Kidney (tissue), 13 donors: ENCODE measurements at regions not wholly inside any gene's neighbourhood (a gene's known extent, or its start where the extent isn't known, plus 50 kb on each side); places are given as distances from the start of the nearest gene placed in this dataset.
"Not testable (repeated sequence)": the region's sequence is repeated elsewhere in the genome, so short reads cannot be mapped to it uniquely, and the experiment has no call there.

Source experiments
- DNase-seq, 5 donors: peaks; one replicate each; pipeline ENCODE4 v3.0.0-alpha.2; 2013 to 2020
- FAIRE-seq: peaks from 2 replicates; lab custom pipeline; 2012; peaks lifted over from hg19 to GRCh38; lab: Jason Lieb, UNC
- H3K27ac ChIP-seq, 2 donors: one replicate each; pipeline ENCODE4 v1.7.0; 2013; ENCODE audit warnings: low read depth in 2 of 2, low read length in 2 of 2, inconsistent platforms in 1 of 2
- H3K27me3 ChIP-seq: one replicate; pipeline ENCODE4 v1.7.1; 2013; ENCODE audit warnings: low read length, inconsistent platforms; ENCODE audit not compliant: control insufficient read depth, insufficient read depth
- H3K36me3 ChIP-seq, 3 donors: one replicate each; pipeline versions ENCODE4 v1.7.0 to v1.7.1; 2013; ENCODE audit warnings: low read length in 3 of 3, control low read depth in 1 of 3, inconsistent platforms in 1 of 3; ENCODE audit not compliant: insufficient read depth in 3 of 3, control insufficient read depth in 2 of 3
- H3K4me1 ChIP-seq, 3 donors: one replicate each; pipeline versions ENCODE4 v1.7.0 to v1.7.1; 2013; ENCODE audit warnings: low read length in 3 of 3, inconsistent platforms in 1 of 3, low read depth in 1 of 3; ENCODE audit not compliant: control insufficient read depth in 2 of 3, insufficient read depth in 2 of 3
- H3K4me3 ChIP-seq, 3 donors: one replicate each; pipeline versions ENCODE4 v1.7.0 to v1.8.1; 2013; ENCODE audit warnings: low read length in 3 of 3, control low read depth in 1 of 3, inconsistent platforms in 1 of 3
- H3K9ac ChIP-seq, 3 donors: one replicate each; pipeline versions ENCODE4 v1.7.0 to v1.7.1; 2013; ENCODE audit warnings: low read length in 3 of 3, control low read depth in 1 of 3, inconsistent platforms in 1 of 3
- H3K9me3 ChIP-seq, 3 donors: one replicate each; pipeline versions ENCODE4 v1.7.0 to v1.7.1; 2013; ENCODE audit warnings: low read length in 3 of 3, control low read depth in 1 of 3, inconsistent platforms in 1 of 3; ENCODE audit not compliant: control insufficient read depth in 2 of 3, insufficient read depth in 1 of 3
- intact Hi-C: fragments of 100-400 bp; cut with DNase I; formaldehyde crosslinking; loops from one replicate; pipeline ENCODE4 v1.11.1; 2022
- TF ChIP-seq, protein P1 (sequence below): IDR thresholded peaks from 3 replicates; pipeline ENCODE4 v1.5.1; 2012; ENCODE audit warnings: mild to moderate bottlenecking, moderate library complexity, borderline replicate concordance; ENCODE audit not compliant: insufficient read depth; ENCODE audit errors: extremely low read depth
- donor health status: control.
- donor health status: control.
- donor health status: control.
- donor health status: control.
- donor health status: control.
- donor health status: DM: yes; HTN: yes; CAD: no.
- donor health status: Normal renal cell carcinoma (clear cell type).

DNA sequence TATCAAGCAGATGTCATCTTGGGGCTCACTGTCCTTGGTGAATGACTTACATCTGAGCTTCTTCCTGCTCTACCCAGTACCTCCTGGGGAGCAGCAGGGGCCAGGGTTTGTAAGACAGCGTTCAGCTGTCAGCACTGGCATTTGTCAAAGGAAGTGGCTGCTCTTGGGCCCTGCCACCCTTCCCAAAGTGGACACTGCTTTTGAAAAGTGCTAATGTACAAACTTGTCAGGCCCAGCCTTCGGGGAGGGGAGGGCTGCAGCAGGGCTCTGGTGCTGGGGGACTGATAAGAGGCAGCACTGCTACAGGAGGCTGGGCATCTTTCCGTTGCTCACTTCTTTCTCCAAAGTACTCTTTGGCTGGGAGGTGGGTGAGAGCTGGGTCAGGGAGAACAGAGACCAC lies 59.8 kb upstream of the RBM19 start:
- Histone ChIP-seq H3K27ac (no peak overlapping the region), H3K36me3 (no peaks in the 10 kb centered on the region), H3K27me3 (no peaks in the 10 kb centered on the region), H3K4me3 (no peak overlapping the region), H3K9me3 (peaks cover 0 to 3% (median 0%) of the 10 kb centered on the region in 3 donors), H3K4me1 (no peaks in the 10 kb centered on the region), H3K9ac (no peak overlapping the region)
- TF ChIP-seq, protein P1, sequence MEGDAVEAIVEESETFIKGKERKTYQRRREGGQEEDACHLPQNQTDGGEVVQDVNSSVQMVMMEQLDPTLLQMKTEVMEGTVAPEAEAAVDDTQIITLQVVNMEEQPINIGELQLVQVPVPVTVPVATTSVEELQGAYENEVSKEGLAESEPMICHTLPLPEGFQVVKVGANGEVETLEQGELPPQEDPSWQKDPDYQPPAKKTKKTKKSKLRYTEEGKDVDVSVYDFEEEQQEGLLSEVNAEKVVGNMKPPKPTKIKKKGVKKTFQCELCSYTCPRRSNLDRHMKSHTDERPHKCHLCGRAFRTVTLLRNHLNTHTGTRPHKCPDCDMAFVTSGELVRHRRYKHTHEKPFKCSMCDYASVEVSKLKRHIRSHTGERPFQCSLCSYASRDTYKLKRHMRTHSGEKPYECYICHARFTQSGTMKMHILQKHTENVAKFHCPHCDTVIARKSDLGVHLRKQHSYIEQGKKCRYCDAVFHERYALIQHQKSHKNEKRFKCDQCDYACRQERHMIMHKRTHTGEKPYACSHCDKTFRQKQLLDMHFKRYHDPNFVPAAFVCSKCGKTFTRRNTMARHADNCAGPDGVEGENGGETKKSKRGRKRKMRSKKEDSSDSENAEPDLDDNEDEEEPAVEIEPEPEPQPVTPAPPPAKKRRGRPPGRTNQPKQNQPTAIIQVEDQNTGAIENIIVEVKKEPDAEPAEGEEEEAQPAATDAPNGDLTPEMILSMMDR, result no peak
- no peak for DNase-seq
- intact Hi-C loops, result no loop called here
- FAIRE-seq, result no peak

DNA sequence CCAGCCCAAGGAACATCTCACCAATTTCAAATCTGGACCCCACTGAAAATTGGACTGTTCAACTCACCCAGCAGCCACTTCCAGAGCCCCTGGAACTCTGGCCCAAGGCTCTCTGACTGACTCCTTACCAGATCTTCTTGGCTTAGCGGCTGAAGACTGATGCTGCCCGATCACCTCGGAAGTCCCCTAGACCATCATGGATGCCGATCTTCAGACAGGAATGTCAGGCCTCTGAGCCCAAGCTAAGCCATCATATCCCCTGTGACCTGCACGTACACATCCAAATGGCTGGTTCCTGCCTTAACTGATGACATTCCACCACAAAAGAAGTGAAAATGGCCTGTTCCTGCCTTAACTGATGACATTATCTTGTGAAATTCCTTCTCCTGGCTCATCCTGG lies 56.0 kb upstream of the RBM19 start:
- H3K9me3 ChIP-seq, H3K36me3 ChIP-seq, DNase-seq, H3K4me3 ChIP-seq, H3K9ac ChIP-seq, H3K27me3 ChIP-seq, H3K27ac ChIP-seq, intact Hi-C loops, H3K4me1 ChIP-seq, FAIRE-seq: not testable (repeated sequence)

- Histone ChIP-seq H3K36me3 (no peaks in the 10 kb centered on the region), H3K27ac (no peak overlapping the region), H3K27me3 (no peaks in the 10 kb centered on the region), H3K4me3 (no peak overlapping the region), H3K9me3 (no peaks in the 10 kb centered on the region), H3K4me1 (no peaks in the 10 kb centered on the region), H3K9ac (no peak overlapping the region)
- intact Hi-C loops, result no loop called here
- DNase-seq, result no peak
- TF ChIP-seq, protein P1, result no peak
- no peak for FAIRE-seq
These were observed 52.5 kb upstream of the RBM19 start for GRCh38 chr12:114018669-114019068.
